B cell (primary cell): ENCODE measurements at regions not wholly inside any gene's neighbourhood (a gene's known extent, or its start where the extent isn't known, plus 50 kb on each side); places are given as distances from the start of the nearest gene placed in this dataset.
A peak's percentile ranks its signal among the peaks of the same experiment; 100 is the strongest.

Experiments used
- ATAC-seq: fragments of 200-7000 bp; cut with Tn5 transposase; one replicate; pipeline ENCODE4 v1.10.0; 2021; ENCODE audit warnings: low read depth, mild to moderate bottlenecking, moderate number of reproducible peaks, moderate library complexity
- CTCF ChIA-PET: fragments of 350-600 bp; sonication (Branson Sonifier 250); formaldehyde crosslinking; loops from one replicate; lab custom pipeline; 2021; ENCODE audit warnings: antibody characterized with exemption, inconsistent platforms; lab: Charles Lee
- POLR2A ChIA-PET: fragments of 350-600 bp; sonication (Branson Sonifier 250); formaldehyde crosslinking; loops from one replicate; lab custom pipeline; 2021; ENCODE audit warnings: antibody characterized with exemption; lab: Charles Lee
- DNase-seq: peaks from one replicate; pipeline ENCODE4 v3.0.0; 2013
- H2AFZ ChIP-seq: 2 replicates; pipeline ENCODE4 v1.6.1; 2012; ENCODE audit warnings: mild to moderate bottlenecking, low read depth, low read length; ENCODE audit not compliant: insufficient read depth, poor library complexity, severe bottlenecking
- H3K27ac ChIP-seq, 2 donors: 1 replicate in 1 of 2; 2 replicates in 1 of 2; pipeline ENCODE4 v1.5.1; 2012 to 2013; ENCODE audit warnings: low read length in 2 of 2, mild to moderate bottlenecking in 2 of 2, moderate library complexity in 1 of 2
- H3K27me3 ChIP-seq, 4 experiments: fragments of 200-600 bp in 1 of 4; sonication (generic) in 1 of 4; replicated peaks in 1 of 4; 1 replicate in 2 of 4; 2 replicates in 2 of 4; pipeline versions ENCODE4 v1.6.1 to v1.7.0; 2013 to 2016; ENCODE audit warnings: low read length in 3 of 4, mild to moderate bottlenecking in 2 of 4, mixed read lengths in 1 of 4, moderate library complexity in 1 of 4; ENCODE audit not compliant: insufficient read depth in 4 of 4, control insufficient read depth in 3 of 4; ENCODE audit errors: control extremely low read depth in 1 of 4
- H3K36me3 ChIP-seq, 2 experiments: replicated peaks in 1 of 2; 1 replicate in 1 of 2; 2 replicates in 1 of 2; pipeline versions ENCODE4 v1.6.1 to v1.7.1; 2013; ENCODE audit warnings: low read length in 1 of 2; ENCODE audit not compliant: insufficient read depth in 2 of 2, control insufficient read depth in 1 of 2; ENCODE audit errors: control extremely low read depth in 1 of 2, extremely low read depth in 1 of 2
- H3K4me1 ChIP-seq, 2 donors: fragments of 200-600 bp in 1 of 2; sonication (generic) in 1 of 2; 1 replicate in 1 of 2; 2 replicates in 1 of 2; pipeline versions ENCODE4 v1.5.1 to v1.6.1; 2013 to 2017; ENCODE audit warnings: low read length in 2 of 2; ENCODE audit not compliant: control insufficient read depth in 2 of 2, insufficient read depth in 2 of 2
- H3K4me2 ChIP-seq: replicated peaks from 2 replicates; pipeline ENCODE3; 2012; ENCODE audit warnings: mild to moderate bottlenecking, low read depth, low read length; ENCODE audit not compliant: poor library complexity, severe bottlenecking
- H3K4me3 ChIP-seq, 5 experiments: fragments of 200-600 bp in 1 of 5; sonication (generic) in 1 of 5; 1 replicate in 3 of 5; 2 replicates in 2 of 5; pipeline versions ENCODE4 v1.5.1 to v1.7.0; 2011 to 2016; ENCODE audit warnings: low read length in 4 of 5, mild to moderate bottlenecking in 4 of 5, low read depth in 2 of 5, control low read depth in 1 of 5, moderate library complexity in 1 of 5; ENCODE audit not compliant: insufficient read depth in 1 of 5; ENCODE audit errors: control extremely low read depth in 1 of 5, extremely low read depth in 1 of 5
- H3K79me2 ChIP-seq: fragments of 200-600 bp; sonication (generic); one replicate; pipeline ENCODE4 v1.6.0; 2016; ENCODE audit warnings: low read length; ENCODE audit not compliant: control insufficient read depth, insufficient read depth
- H3K9ac ChIP-seq: fragments of 200-600 bp; sonication (generic); 2 replicates; pipeline ENCODE4 v1.6.1; 2017; ENCODE audit warnings: mild to moderate bottlenecking, low read length, moderate library complexity
- H3K9me3 ChIP-seq, 3 donors: one replicate each; pipeline versions ENCODE4 v1.6.1 to v1.7.1; 2013; ENCODE audit warnings: low read length in 2 of 3; ENCODE audit not compliant: control insufficient read depth in 2 of 3, insufficient read depth in 1 of 3; ENCODE audit errors: control extremely low read depth in 1 of 3
- H4K20me1 ChIP-seq: 2 replicates; pipeline ENCODE4 v1.6.0; 2012; ENCODE audit warnings: mild to moderate bottlenecking, low read length; ENCODE audit not compliant: insufficient read depth, control insufficient read depth, poor library complexity, severe bottlenecking
- H3K27ac Mint-ChIP-seq: one replicate; pipeline ENCODE4 v1.8.0; 2021; ENCODE audit warnings: mixed read lengths
- H3K27me3 Mint-ChIP-seq: one replicate; pipeline ENCODE4 v1.8.0; 2021; ENCODE audit warnings: mixed read lengths
- H3K4me1 Mint-ChIP-seq: one replicate; pipeline ENCODE4 v1.8.0; 2021; ENCODE audit warnings: mixed read lengths
- H3K4me3 Mint-ChIP-seq: one replicate; pipeline ENCODE4 v1.8.0; 2021; ENCODE audit warnings: mixed read lengths
- H3K9me3 Mint-ChIP-seq: one replicate; pipeline ENCODE4 v1.8.0; 2022; ENCODE audit warnings: mixed read lengths; ENCODE audit not compliant: insufficient read depth
- EZH2 ChIP-seq: IDR thresholded peaks from 2 replicates; pipeline ENCODE4 v1.6.1; 2012; ENCODE audit warnings: borderline replicate concordance, low read depth, mild to moderate bottlenecking, moderate library complexity, low read length; ENCODE audit not compliant: insufficient read depth, poor library complexity, severe bottlenecking
- WGBS: methylation state at CpG from one replicate; pipeline ENCODE4 v1.1.5; 2013; ENCODE audit warnings: missing lambda C conversion rate; ENCODE audit not compliant: insufficient coverage; 5-methylcytosine and 5-hydroxymethylcytosine counted together
- intact Hi-C: fragments of 100-400 bp; cut with micrococcal nuclease; formaldehyde crosslinking; loops from one replicate; pipeline ENCODE4 v1.10.0; 2022
- TF ChIP-seq, protein P1 (sequence below): fragments of 200-600 bp; IDR thresholded peaks from one replicate; pipeline ENCODE4 v1.8.0; 2022; ENCODE audit warnings: antibody characterized with exemption, mild to moderate bottlenecking

DNA sequence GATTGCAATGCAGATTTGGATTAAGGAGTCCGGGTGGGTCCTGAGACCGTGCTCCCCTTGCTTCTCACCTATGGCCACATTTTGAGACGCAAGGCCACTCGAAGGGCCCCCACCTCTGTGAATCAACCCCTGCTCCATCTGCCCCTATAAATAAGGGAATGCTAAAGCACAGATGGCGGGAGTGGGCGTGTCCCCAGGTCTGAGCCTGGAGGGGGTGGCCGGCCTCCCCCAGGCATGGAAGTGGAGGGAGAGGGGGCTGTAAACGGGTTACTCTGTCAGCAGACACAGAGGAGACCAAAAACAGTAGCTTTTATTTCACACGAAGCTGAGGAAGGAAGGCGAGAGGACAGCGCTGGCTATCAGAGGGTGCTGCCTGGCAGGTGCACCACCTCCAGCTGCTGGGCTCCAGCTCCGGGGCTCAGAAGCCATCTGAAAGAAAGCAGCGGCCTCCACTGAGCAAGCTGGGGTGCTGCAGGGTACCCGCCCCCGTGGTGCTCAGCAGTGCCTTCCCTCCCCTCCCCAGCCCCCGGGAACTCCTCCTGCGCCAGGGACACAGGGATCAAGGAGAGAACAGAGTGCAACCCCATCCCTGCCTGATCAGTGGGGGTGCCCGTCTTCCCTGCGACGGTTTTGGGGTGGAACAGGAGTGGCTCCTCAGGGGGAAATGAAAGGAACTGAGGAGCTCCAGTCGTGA lies 56.7 kb upstream of the RAB6C start:
- TF ChIP-seq EZH2 = no peak
- TF ChIP-seq, protein P1, sequence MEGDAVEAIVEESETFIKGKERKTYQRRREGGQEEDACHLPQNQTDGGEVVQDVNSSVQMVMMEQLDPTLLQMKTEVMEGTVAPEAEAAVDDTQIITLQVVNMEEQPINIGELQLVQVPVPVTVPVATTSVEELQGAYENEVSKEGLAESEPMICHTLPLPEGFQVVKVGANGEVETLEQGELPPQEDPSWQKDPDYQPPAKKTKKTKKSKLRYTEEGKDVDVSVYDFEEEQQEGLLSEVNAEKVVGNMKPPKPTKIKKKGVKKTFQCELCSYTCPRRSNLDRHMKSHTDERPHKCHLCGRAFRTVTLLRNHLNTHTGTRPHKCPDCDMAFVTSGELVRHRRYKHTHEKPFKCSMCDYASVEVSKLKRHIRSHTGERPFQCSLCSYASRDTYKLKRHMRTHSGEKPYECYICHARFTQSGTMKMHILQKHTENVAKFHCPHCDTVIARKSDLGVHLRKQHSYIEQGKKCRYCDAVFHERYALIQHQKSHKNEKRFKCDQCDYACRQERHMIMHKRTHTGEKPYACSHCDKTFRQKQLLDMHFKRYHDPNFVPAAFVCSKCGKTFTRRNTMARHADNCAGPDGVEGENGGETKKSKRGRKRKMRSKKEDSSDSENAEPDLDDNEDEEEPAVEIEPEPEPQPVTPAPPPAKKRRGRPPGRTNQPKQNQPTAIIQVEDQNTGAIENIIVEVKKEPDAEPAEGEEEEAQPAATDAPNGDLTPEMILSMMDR = no peak
- no peak for DNase-seq

GRCh38 chr2:129923265-129924091 lies 56.0 kb upstream of the RAB6C start:
- Histone ChIP-seq H3K27me3 (peaks cover 0 to 17% (median 4%) of the 10 kb centered on the region in 4 experiments), H3K27ac (no peak overlapping the region), H3K4me1 (peaks cover 7 to 9% of the 10 kb centered on the region in 2 donors), H4K20me1 (no peaks in the 10 kb centered on the region), H3K9ac (no peak overlapping the region), H3K36me3 (no peaks in the 10 kb centered on the region), H2AFZ (peak overlapping the region; percentile 22), H3K9me3 (peaks cover 0 to 14% (median 8%) of the 10 kb centered on the region in 3 donors), H3K4me2 (peak overlapping the region; percentile 30), H3K4me3 (no peak overlapping the region), H3K79me2 (no peaks in the 10 kb centered on the region)
- WGBS = 7% methylated on average over 27 of the region's 30 CpGs
- ChIA-PET CTCF (no interaction called here), POLR2A (no interaction called here)
- intact Hi-C loops = no loop called here
- TF ChIP-seq, protein P1 = peak; percentile 18
- no peak for TF ChIP-seq EZH2
- Mint-ChIP-seq H3K4me3 (peak overlapping the region; percentile 24), H3K27ac (no peak overlapping the region), H3K9me3 (peaks cover 4% of the 10 kb centered on the region), H3K4me1 (peaks cover 6% of the 10 kb centered on the region), H3K27me3 (peaks cover 45% of the 10 kb centered on the region)
- ATAC-seq (no peak), DNase-seq (peak; percentile 11)

More for the DNA sequence above, 56.7 kb upstream of the RAB6C start:
- peaks cover 6% of the 10 kb centered on the region for H3K4me1 Mint-ChIP-seq
- ChIA-PET POLR2A (no interaction called here), CTCF (no interaction called here)
- H3K36me3 ChIP-seq = no peaks in the 10 kb centered on the region
- H3K9me3 ChIP-seq = peaks cover 2 to 19% (median 10%) of the 10 kb centered on the region in 3 donors
- H3K79me2 ChIP-seq = no peaks in the 10 kb centered on the region
- peaks cover 6% of the 10 kb centered on the region for H3K9me3 Mint-ChIP-seq
- H3K27ac Mint-ChIP-seq = no peak overlapping the region
- no peaks in the 10 kb centered on the region for H4K20me1 ChIP-seq
- peaks cover 7 to 9% of the 10 kb centered on the region in 2 donors for H3K4me1 ChIP-seq
- H3K4me3 ChIP-seq = no peak overlapping the region
- no peak overlapping the region for H3K27ac ChIP-seq
- peaks cover 41% of the 10 kb centered on the region for H3K27me3 Mint-ChIP-seq
- ATAC-seq = no peak
- intact Hi-C loops = no loop called here
- H3K4me3 Mint-ChIP-seq = no peak overlapping the region
- no peak overlapping the region for H3K9ac ChIP-seq
- H2AFZ ChIP-seq = no peak overlapping the region
- peak overlapping the region; percentile 30 for H3K4me2 ChIP-seq
- 30% methylated on average over 20 of the region's 21 CpGs for WGBS
- H3K27me3 ChIP-seq = peaks cover 0 to 17% (median 4%) of the 10 kb centered on the region in 4 experiments
